BE2C (cell line): ENCODE measurements at regions not wholly inside any gene's neighbourhood (a gene's known extent, or its start where the extent isn't known, plus 50 kb on each side); places are given as distances from the start of the nearest gene placed in this dataset.

Source experiments
- DNase-seq: peaks from one replicate; pipeline ENCODE4 v3.0.0-alpha.2; 2020
- H3K27me3 ChIP-seq: fragments of 250-450 bp; sonication (Bioruptor Pico); 2 replicates; pipeline ENCODE4 v1.5.1; 2020; ENCODE audit warnings: mild to moderate bottlenecking
- H3K36me3 ChIP-seq: fragments of 250-450 bp; sonication (Bioruptor Pico); 2 replicates; pipeline ENCODE4 v1.5.1; 2020; ENCODE audit warnings: mild to moderate bottlenecking
- H3K4me1 ChIP-seq: fragments of 250-450 bp; sonication (Bioruptor Pico); 2 replicates; pipeline ENCODE4 v1.5.1; 2020
- H3K4me3 ChIP-seq: 2 replicates; pipeline ENCODE4 v1.5.1; 2011; ENCODE audit warnings: low read depth, low read length
- H3K9me3 ChIP-seq: fragments of 250-450 bp; sonication (Bioruptor Pico); 2 replicates; pipeline ENCODE4 v1.5.1; 2020
- TF ChIP-seq, protein P1 (sequence below): IDR thresholded peaks from 2 replicates; pipeline ENCODE4 v1.5.1; 2012; ENCODE audit warnings: mild to moderate bottlenecking, low read depth, low read length

- TF ChIP-seq, protein P1, sequence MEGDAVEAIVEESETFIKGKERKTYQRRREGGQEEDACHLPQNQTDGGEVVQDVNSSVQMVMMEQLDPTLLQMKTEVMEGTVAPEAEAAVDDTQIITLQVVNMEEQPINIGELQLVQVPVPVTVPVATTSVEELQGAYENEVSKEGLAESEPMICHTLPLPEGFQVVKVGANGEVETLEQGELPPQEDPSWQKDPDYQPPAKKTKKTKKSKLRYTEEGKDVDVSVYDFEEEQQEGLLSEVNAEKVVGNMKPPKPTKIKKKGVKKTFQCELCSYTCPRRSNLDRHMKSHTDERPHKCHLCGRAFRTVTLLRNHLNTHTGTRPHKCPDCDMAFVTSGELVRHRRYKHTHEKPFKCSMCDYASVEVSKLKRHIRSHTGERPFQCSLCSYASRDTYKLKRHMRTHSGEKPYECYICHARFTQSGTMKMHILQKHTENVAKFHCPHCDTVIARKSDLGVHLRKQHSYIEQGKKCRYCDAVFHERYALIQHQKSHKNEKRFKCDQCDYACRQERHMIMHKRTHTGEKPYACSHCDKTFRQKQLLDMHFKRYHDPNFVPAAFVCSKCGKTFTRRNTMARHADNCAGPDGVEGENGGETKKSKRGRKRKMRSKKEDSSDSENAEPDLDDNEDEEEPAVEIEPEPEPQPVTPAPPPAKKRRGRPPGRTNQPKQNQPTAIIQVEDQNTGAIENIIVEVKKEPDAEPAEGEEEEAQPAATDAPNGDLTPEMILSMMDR, result no peak
- Histone ChIP-seq H3K36me3 (no peaks in the 10 kb centered on the region), H3K4me1 (no peaks in the 10 kb centered on the region), H3K4me3 (no peak overlapping the region), H3K27me3 (no peaks in the 10 kb centered on the region), H3K9me3 (no peaks in the 10 kb centered on the region)
- DNase-seq, result no peak
These were observed 215.8 kb upstream of the PFKP start for GRCh38 chr10:2851566-2851965.

DNA sequence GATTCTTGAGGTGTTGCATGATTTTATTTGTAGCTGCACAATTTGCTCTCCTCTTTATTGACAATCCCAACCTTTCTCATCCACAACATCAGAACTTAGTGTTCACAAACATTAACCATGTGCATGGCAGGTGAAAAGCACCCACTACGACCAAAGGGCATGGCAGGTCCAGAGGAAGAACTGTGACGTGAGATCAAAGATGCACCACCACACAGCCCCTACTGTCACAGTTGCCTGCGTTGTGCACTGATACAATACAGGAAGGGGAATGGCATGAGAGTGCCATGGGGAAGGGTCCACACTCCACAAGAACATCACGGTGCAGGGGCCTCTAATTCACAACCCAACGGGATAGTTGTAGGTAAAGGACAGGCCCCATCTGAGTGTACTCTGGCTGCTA, 217.1 kb upstream of the PFKP start:
- TF ChIP-seq, protein P1, result no peak
- H3K4me1 ChIP-seq, result no peaks in the 10 kb centered on the region
- H3K9me3 ChIP-seq, result no peaks in the 10 kb centered on the region

GRCh38 chr10:2844925-2845324, 222.4 kb upstream of the PFKP start:
- H3K4me3 ChIP-seq, result no peak overlapping the region
- no peaks in the 10 kb centered on the region for H3K9me3 ChIP-seq
- no peaks in the 10 kb centered on the region for H3K4me1 ChIP-seq
- no peaks in the 10 kb centered on the region for H3K27me3 ChIP-seq
- no peaks in the 10 kb centered on the region for H3K36me3 ChIP-seq
- TF ChIP-seq, protein P1, result no peak
- no peak for DNase-seq

More for the DNA sequence above, 217.1 kb upstream of the PFKP start:
- Histone ChIP-seq H3K36me3 (no peaks in the 10 kb centered on the region), H3K4me3 (no peak overlapping the region), H3K27me3 (no peaks in the 10 kb centered on the region)
- DNase-seq, result no peak

DNA sequence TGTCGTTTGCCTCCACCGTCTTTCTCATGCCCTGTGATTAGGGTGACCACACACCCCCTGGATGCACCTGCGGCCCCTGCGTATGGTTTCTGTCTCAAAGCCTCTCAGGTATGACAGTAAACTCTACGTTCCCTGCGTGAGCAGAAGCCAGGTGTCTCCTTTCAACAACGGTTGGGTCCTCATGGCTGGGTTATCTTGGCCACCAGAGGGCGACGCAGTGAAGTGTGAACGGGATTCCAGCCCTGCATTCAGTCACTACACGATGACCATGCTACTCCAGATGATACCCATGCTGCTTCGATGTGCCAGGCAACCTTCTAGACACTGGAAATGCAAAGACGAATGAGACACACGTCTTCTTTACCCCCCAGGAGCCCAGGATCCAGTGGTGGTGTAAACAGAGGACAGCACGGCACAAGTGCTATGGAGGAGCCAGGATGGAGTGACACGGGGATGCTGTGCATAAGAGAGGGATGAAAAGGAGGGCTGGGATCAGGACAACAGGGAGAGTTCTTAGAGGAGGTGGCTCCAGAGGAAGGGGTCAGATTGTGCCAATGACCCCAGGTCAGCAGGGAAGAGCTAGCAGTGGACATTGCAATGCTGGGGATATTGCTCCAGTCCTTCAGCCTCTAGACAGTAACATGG, 228.1 kb upstream of the PFKP start:
- H3K4me3 ChIP-seq, result no peak overlapping the region
- DNase-seq, result peak; percentile 37

GRCh38 chr10:2837674-2838073, 229.7 kb upstream of the PFKP start:
- DNase-seq, result no peak
- Histone ChIP-seq H3K4me1 (no peaks in the 10 kb centered on the region), H3K9me3 (no peaks in the 10 kb centered on the region), H3K36me3 (no peaks in the 10 kb centered on the region), H3K27me3 (no peaks in the 10 kb centered on the region), H3K4me3 (no peak overlapping the region)
- TF ChIP-seq, protein P1, result no peak

More for the DNA sequence above, 228.1 kb upstream of the PFKP start:
- TF ChIP-seq, protein P1, result peak; percentile 46
- Histone ChIP-seq H3K4me1 (no peaks in the 10 kb centered on the region), H3K27me3 (no peaks in the 10 kb centered on the region), H3K9me3 (no peaks in the 10 kb centered on the region), H3K36me3 (no peaks in the 10 kb centered on the region)

DNA sequence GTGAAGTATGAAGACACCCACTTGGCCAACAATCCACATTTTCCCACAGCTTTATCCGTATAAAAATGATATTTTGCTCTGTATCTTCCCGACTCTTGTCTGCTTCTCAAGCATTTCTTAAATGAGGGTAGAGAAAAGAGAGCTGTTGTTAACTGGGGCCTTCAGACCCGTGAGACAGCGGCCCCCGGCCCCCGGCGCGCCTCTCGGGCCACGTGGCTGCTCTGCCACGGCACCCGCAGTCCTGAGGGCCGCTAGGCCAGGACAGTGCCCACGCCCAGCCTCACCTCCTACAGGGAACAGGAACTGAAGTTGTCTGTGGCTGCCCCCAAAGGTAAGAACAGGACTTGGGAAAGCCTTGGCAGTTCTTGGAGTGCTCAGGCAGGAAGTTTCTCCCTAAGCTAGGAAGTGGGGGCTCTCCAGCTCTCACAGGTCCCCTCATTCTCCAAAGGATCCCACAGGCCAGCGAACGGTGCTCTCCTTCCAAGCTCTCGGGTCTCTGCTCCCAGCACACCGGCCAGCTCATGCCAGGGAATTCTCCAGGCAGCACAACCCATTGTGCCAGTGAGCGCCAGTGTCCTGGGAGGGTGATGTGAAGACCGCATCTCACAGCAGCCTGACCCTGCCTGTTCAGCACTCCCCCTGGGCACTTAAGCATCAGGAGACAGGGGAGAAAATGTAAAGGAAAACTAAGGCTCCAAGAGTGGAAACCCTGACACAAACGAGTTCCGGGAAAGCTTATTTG, 230.3 kb upstream of the PFKP start:
- Histone ChIP-seq H3K36me3 (no peaks in the 10 kb centered on the region), H3K27me3 (no peaks in the 10 kb centered on the region), H3K4me3 (no peak overlapping the region), H3K9me3 (no peaks in the 10 kb centered on the region), H3K4me1 (no peaks in the 10 kb centered on the region)
- DNase-seq, result no peak
- TF ChIP-seq, protein P1, result no peak
